Right lobe of liver (tissue), 6 donors: ENCODE measurements at regions not wholly inside any gene's neighbourhood (a gene's known extent, or its start where the extent isn't known, plus 50 kb on each side); places are given as distances from the start of the nearest gene placed in this dataset.

ENCODE experiments used
- ATAC-seq, 4 donors: fragments of 200-7000 bp; cut with Tn5 transposase; one replicate each; pipeline ENCODE4 v1.9.1; 2020; ENCODE audit warnings: mild to moderate bottlenecking in 4 of 4, moderate library complexity in 4 of 4
- DNase-seq, 3 donors: peaks; one replicate each; pipeline ENCODE4 v3.0.0-alpha.2; 2020
- H3K27ac ChIP-seq, 3 donors: fragments of 200-600 bp; one replicate each; pipeline ENCODE4 v1.8.0; 2022
- H3K27me3 ChIP-seq, 2 donors: fragments of 200-600 bp; one replicate each; pipeline ENCODE4 v1.8.0; 2022
- H3K36me3 ChIP-seq, 4 donors: fragments of 200-600 bp; sonication (generic) in 1 of 4; one replicate each; pipeline versions ENCODE4 v1.5.1 to v1.8.0; 2017 to 2022; ENCODE audit warnings: control low read depth in 1 of 4
- H3K4me1 ChIP-seq, 4 donors: fragments of 200-600 bp; sonication (generic) in 1 of 4; one replicate each; pipeline versions ENCODE4 v1.5.1 to v1.8.0; 2017 to 2022; ENCODE audit warnings: control low read depth in 1 of 4
- H3K4me3 ChIP-seq, 3 donors: fragments of 200-600 bp; one replicate each; pipeline ENCODE4 v1.8.0; 2022
- H3K9me3 ChIP-seq, 4 donors: fragments of 200-600 bp; sonication (generic) in 1 of 4; one replicate each; pipeline versions ENCODE4 v1.5.1 to v1.8.0; 2017 to 2022; ENCODE audit warnings: control low read depth in 1 of 4
- POLR2A ChIP-seq: fragments of 450-650 bp; IDR thresholded peaks from one replicate; pipeline ENCODE4 v1.6.1; 2017; ENCODE audit warnings: antibody characterized with exemption, mild to moderate bottlenecking
- WGBS: methylation state at CpG from one replicate; pipeline ENCODE4 v1.1.6; 2018; ENCODE audit warnings: low coverage, low lambda C conversion rate; ENCODE audit not compliant: insufficient coverage; ENCODE audit errors: missing lambda C conversion rate; 5-methylcytosine and 5-hydroxymethylcytosine counted together
- intact Hi-C, 2 donors: fragments of 100-400 bp; cut with DNase I; formaldehyde crosslinking; loops; one replicate each; pipeline versions ENCODE4 v1.11.2 to v1.14.1; 2022
- TF ChIP-seq, protein P1 (sequence below), 4 donors: fragments of 200-600 bp in 3 of 4; fragments of 450-650 bp in 1 of 4; IDR thresholded peaks; one replicate each; pipeline versions ENCODE4 v1.5.1 to v1.8.0; 2016 to 2022; ENCODE audit warnings: antibody characterized with exemption in 4 of 4, mild to moderate bottlenecking in 2 of 4
- donor health status: DM: no; HTN: yes; CAD: no.
- donor health status: DM: no; HTN: no; CAD: no.
- donor health status: DM: no; HTN: no; CAD: no.
- donor health status: DM: no; HTN: yes; CAD: no.
- donor health status: DM: no; HTN: yes; CAD: no.

DNA sequence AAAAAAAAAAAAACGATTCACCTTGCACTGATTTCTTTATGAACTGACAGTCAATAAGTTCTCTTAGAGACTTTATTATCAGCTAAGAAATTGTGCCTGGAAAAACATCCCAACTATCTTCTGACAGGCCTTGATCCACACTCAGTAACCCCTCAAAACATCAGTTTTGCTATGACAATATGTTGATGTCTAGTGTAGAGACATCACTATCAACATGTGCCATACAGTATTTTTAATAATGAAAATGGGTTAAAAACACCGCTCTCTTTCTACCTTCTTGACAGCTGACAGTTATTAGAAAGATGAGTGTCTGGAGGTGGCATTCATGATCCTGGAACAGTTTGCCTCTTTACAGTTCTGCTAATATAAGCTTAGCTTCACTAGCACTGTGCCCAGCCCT, 175.8 kb upstream of the TMEM229A start:
- no peak for DNase-seq
- WGBS = 41% methylated on average over 2 of the region's 2 CpGs
- TF ChIP-seq, protein P1, sequence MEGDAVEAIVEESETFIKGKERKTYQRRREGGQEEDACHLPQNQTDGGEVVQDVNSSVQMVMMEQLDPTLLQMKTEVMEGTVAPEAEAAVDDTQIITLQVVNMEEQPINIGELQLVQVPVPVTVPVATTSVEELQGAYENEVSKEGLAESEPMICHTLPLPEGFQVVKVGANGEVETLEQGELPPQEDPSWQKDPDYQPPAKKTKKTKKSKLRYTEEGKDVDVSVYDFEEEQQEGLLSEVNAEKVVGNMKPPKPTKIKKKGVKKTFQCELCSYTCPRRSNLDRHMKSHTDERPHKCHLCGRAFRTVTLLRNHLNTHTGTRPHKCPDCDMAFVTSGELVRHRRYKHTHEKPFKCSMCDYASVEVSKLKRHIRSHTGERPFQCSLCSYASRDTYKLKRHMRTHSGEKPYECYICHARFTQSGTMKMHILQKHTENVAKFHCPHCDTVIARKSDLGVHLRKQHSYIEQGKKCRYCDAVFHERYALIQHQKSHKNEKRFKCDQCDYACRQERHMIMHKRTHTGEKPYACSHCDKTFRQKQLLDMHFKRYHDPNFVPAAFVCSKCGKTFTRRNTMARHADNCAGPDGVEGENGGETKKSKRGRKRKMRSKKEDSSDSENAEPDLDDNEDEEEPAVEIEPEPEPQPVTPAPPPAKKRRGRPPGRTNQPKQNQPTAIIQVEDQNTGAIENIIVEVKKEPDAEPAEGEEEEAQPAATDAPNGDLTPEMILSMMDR (IDR thresholded peaks at IDR 0.05) = no peak
- TF ChIP-seq POLR2A = no peak

DNA sequence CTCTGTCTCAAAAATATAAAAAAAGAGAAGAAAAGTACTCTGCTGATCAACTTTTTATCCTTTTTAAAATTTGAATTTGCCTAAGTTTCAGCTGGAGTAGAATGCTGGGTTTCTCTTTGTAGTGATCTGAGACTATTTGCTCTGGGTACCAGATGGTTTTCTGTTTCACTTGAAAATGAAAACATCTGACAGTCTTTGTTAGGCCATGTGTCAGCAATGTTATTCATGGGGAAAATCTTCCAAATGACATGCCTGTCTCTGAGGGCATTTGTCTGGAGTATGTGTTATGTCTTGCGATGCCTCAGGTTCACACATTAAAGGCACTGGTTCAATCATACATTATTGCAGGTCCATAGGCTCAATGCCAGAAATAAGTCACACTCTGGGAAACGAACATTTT, 175.3 kb upstream of the TMEM229A start:
- Histone ChIP-seq H3K36me3 (no peaks in the 10 kb centered on the region), H3K9me3 (no peaks in the 10 kb centered on the region), H3K27me3 (no peaks in the 10 kb centered on the region), H3K27ac (no peak overlapping the region), H3K4me3 (no peak overlapping the region), H3K4me1 (no peaks in the 10 kb centered on the region)
- WGBS = 73% methylated on average over 2 of the region's 2 CpGs
- no peak for DNase-seq
- ATAC-seq = no peak
- intact Hi-C loops = no loop called here
- TF ChIP-seq, protein P1 (IDR thresholded peaks at IDR 0.05) = no peak
- TF ChIP-seq POLR2A = no peak

More for the DNA sequence above, 175.8 kb upstream of the TMEM229A start:
- no peak overlapping the region for H3K4me3 ChIP-seq
- ATAC-seq = no peak
- no peaks in the 10 kb centered on the region for H3K9me3 ChIP-seq
- intact Hi-C loops = no loop called here
- no peak overlapping the region for H3K27ac ChIP-seq
- H3K27me3 ChIP-seq = no peaks in the 10 kb centered on the region
- no peaks in the 10 kb centered on the region for H3K36me3 ChIP-seq
- no peaks in the 10 kb centered on the region for H3K4me1 ChIP-seq

GRCh38 chr7:124205526-124205925, 172.7 kb upstream of the TMEM229A start:
- Histone ChIP-seq H3K36me3 (no peaks in the 10 kb centered on the region), H3K4me3 (no peak overlapping the region), H3K27me3 (no peaks in the 10 kb centered on the region), H3K4me1 (no peaks in the 10 kb centered on the region), H3K9me3 (no peaks in the 10 kb centered on the region), H3K27ac (no peak overlapping the region)
- no peak for TF ChIP-seq POLR2A
- TF ChIP-seq, protein P1 (IDR thresholded peaks at IDR 0.05) = no peak
- WGBS = 50% methylated on average over 1 of the region's 1 CpG
- ATAC-seq (no peak), DNase-seq (no peak)
- intact Hi-C loops = no loop called here

- 100% methylated on average over 1 of the region's 1 CpG for WGBS
- Histone ChIP-seq H3K36me3 (no peaks in the 10 kb centered on the region), H3K9me3 (no peaks in the 10 kb centered on the region), H3K4me1 (no peaks in the 10 kb centered on the region), H3K27me3 (no peaks in the 10 kb centered on the region), H3K27ac (no peak overlapping the region), H3K4me3 (no peak overlapping the region)
- TF ChIP-seq POLR2A = no peak
- TF ChIP-seq, protein P1 (IDR thresholded peaks at IDR 0.05) = no peak
- DNase-seq = no peak
- no peak for ATAC-seq
- intact Hi-C loops = no loop called here
Observed at GRCh38 chr7:124202546-124202945, 169.7 kb upstream of the TMEM229A start.

DNA sequence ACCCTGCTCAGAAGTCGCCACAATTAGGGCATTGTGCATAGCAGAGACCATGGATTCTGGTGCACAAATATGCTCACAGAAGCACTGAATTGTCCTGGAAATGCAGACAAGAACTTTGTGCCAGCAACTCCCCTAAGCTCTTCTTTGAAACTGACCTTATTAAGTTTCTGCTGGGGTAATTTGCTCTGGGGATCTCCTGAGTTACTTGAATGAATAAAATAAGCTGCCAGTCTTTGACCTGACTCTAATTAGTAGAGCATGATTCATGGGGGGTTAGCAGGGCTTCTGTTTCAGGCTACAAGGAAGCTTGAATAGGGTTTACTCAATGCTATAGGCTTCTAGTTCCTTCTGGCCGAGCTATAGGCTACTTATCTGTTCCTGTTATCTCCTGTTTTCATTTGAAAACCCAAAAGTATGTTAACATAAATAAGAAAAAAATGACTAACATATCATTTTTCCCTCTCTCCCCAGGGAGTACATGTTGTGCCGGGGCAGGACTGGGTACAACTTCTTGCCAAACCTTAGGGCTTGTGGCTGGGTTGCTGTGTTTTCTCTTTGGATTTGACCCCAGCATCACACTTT, 169.0 kb upstream of the TMEM229A start:
- whole genome bisulfite sequencing = 53% methylated on average over 3 of the region's 3 CpGs
- ATAC-seq = no peak
- no peak for DNase-seq
- no peaks in the 10 kb centered on the region for H3K36me3 ChIP-seq
- TF ChIP-seq, protein P1 (IDR thresholded peaks at IDR 0.05) = no peak
- no peak for TF ChIP-seq POLR2A
- intact Hi-C loops = no loop called here
- H3K9me3 ChIP-seq = no peaks in the 10 kb centered on the region
- no peaks in the 10 kb centered on the region for H3K4me1 ChIP-seq
- no peak overlapping the region for H3K27ac ChIP-seq
- no peaks in the 10 kb centered on the region for H3K27me3 ChIP-seq
- no peak overlapping the region for H3K4me3 ChIP-seq
